Keratinocyte (primary cell): ENCODE measurements at regions not wholly inside any gene's neighbourhood (a gene's known extent, or its start where the extent isn't known, plus 50 kb on each side); places are given as distances from the start of the nearest gene placed in this dataset.

Experiments
- DNase-seq: peaks from one replicate; pipeline ENCODE4 v3.0.0-alpha.2; 2011; ENCODE audit warnings: low read depth, missing footprints, low spot score
- FAIRE-seq: peaks from 2 replicates; lab custom pipeline; 2011; peaks lifted over from hg19 to GRCh38; lab: Jason Lieb, UNC
- H2AFZ ChIP-seq: 2 replicates; pipeline ENCODE4 v1.6.0; 2012; ENCODE audit warnings: low read length, control low read depth, inconsistent platforms; ENCODE audit not compliant: control insufficient read depth
- H3K27ac ChIP-seq: 2 replicates; pipeline ENCODE4 v1.5.1; 2011; ENCODE audit warnings: low read length; ENCODE audit not compliant: control insufficient read depth, insufficient read depth
- H3K27me3 ChIP-seq: 3 replicates; pipeline ENCODE4 v1.6.0; 2011; ENCODE audit warnings: low read length; ENCODE audit not compliant: control insufficient read depth, insufficient read depth; ENCODE audit errors: extremely low read depth
- H3K36me3 ChIP-seq, 2 experiments: 2 replicates in 1 of 2; 3 replicates in 1 of 2; pipeline ENCODE4 v1.5.1; 2011; ENCODE audit warnings: low read length in 2 of 2, mild to moderate bottlenecking in 1 of 2; ENCODE audit not compliant: control insufficient read depth in 2 of 2, insufficient read depth in 2 of 2; ENCODE audit errors: extremely low read depth in 1 of 2
- H3K4me1 ChIP-seq: 3 replicates; pipeline ENCODE4 v1.5.1; 2011; ENCODE audit warnings: low read length; ENCODE audit not compliant: control insufficient read depth, insufficient read depth; ENCODE audit errors: extremely low read depth
- H3K4me2 ChIP-seq: 3 replicates; pipeline ENCODE4 v1.6.0; 2011; ENCODE audit warnings: low read depth, low read length; ENCODE audit not compliant: control insufficient read depth, insufficient read depth; ENCODE audit errors: extremely low read depth
- H3K4me3 ChIP-seq, 3 experiments: fragments of 200-600 bp in 1 of 3; sonication (generic) in 1 of 3; 2 replicates in 2 of 3; 3 replicates in 1 of 3; pipeline ENCODE4 v1.5.1; 2011 to 2016; ENCODE audit warnings: low read length in 3 of 3, mild to moderate bottlenecking in 3 of 3, control low read depth in 2 of 3, inconsistent platforms in 1 of 3, low read depth in 1 of 3, mixed read lengths in 1 of 3, mixed run types in 1 of 3, moderate library complexity in 1 of 3; ENCODE audit not compliant: control insufficient read depth in 2 of 3, insufficient read depth in 2 of 3; ENCODE audit errors: extremely low read depth in 1 of 3
- H3K79me2 ChIP-seq: 2 replicates; pipeline ENCODE4 v1.6.0; 2012; ENCODE audit warnings: low read length; ENCODE audit not compliant: control insufficient read depth, insufficient read depth
- H3K9ac ChIP-seq: 3 replicates; pipeline ENCODE4 v1.6.0; 2011; ENCODE audit warnings: low read length; ENCODE audit not compliant: control insufficient read depth, insufficient read depth; ENCODE audit errors: extremely low read depth
- H3K9me1 ChIP-seq: 3 replicates; pipeline ENCODE4 v1.6.0; 2011; ENCODE audit warnings: low read length; ENCODE audit not compliant: control insufficient read depth, insufficient read depth; ENCODE audit errors: extremely low read depth
- H3K9me3 ChIP-seq: 2 replicates; pipeline ENCODE4 v1.5.1; 2012; ENCODE audit warnings: low read depth, low read length; ENCODE audit not compliant: control insufficient read depth
- H4K20me1 ChIP-seq: 3 replicates; pipeline ENCODE4 v1.6.0; 2011; ENCODE audit warnings: low read length; ENCODE audit not compliant: control insufficient read depth, insufficient read depth; ENCODE audit errors: extremely low read depth
- EZH2 ChIP-seq: IDR thresholded peaks from one replicate; pipeline ENCODE4 v1.6.1; 2012; ENCODE audit warnings: inconsistent platforms, mild to moderate bottlenecking, low read length, moderate library complexity
- dilution Hi-C: fragments of 300-500 bp; cut with MboI; formaldehyde crosslinking; loops from one replicate; pipeline ENCODE4 v1.7.0; 2020; ENCODE audit warnings: low sequenced_read_pairs; ENCODE audit not compliant: extremely low pct_ligation_motif_present
- TF ChIP-seq, protein P1 (sequence below), 3 experiments: IDR thresholded peaks in 1 of 3; conservative IDR thresholded peaks in 1 of 3; optimal IDR thresholded peaks in 1 of 3; 2 replicates in 2 of 3; 3 replicates in 1 of 3; pipeline versions ENCODE3 to v1.5.1; 2011; ENCODE audit warnings: low read length in 3 of 3, mild to moderate bottlenecking in 3 of 3, moderate library complexity in 2 of 3, control low read depth in 1 of 3, inconsistent platforms in 1 of 3; ENCODE audit not compliant: insufficient read depth in 2 of 3; ENCODE audit errors: extremely low read depth in 1 of 3

GRCh38 chr11:42074306-42074705 lies 614.9 kb upstream of the LRRC4C start:
- DNase-seq (no peak), FAIRE-seq (no peak)
- Histone ChIP-seq H4K20me1 (no peaks in the 10 kb centered on the region), H3K4me2 (no peak overlapping the region), H3K36me3 (no peaks in the 10 kb centered on the region), H3K4me1 (no peaks in the 10 kb centered on the region), H3K9ac (no peak overlapping the region), H2AFZ (no peak overlapping the region), H3K9me3 (no peaks in the 10 kb centered on the region), H3K79me2 (no peaks in the 10 kb centered on the region), H3K27me3 (no peaks in the 10 kb centered on the region), H3K9me1 (no peaks in the 10 kb centered on the region), H3K27ac (no peak overlapping the region), H3K4me3 (no peak overlapping the region)
- TF ChIP-seq, protein P1, sequence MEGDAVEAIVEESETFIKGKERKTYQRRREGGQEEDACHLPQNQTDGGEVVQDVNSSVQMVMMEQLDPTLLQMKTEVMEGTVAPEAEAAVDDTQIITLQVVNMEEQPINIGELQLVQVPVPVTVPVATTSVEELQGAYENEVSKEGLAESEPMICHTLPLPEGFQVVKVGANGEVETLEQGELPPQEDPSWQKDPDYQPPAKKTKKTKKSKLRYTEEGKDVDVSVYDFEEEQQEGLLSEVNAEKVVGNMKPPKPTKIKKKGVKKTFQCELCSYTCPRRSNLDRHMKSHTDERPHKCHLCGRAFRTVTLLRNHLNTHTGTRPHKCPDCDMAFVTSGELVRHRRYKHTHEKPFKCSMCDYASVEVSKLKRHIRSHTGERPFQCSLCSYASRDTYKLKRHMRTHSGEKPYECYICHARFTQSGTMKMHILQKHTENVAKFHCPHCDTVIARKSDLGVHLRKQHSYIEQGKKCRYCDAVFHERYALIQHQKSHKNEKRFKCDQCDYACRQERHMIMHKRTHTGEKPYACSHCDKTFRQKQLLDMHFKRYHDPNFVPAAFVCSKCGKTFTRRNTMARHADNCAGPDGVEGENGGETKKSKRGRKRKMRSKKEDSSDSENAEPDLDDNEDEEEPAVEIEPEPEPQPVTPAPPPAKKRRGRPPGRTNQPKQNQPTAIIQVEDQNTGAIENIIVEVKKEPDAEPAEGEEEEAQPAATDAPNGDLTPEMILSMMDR (optimal IDR thresholded peaks at IDR 0.05 in 1 of 3, IDR thresholded peaks at IDR 0.05 in 1 of 3, conservative IDR thresholded peaks at IDR 0.05 in 1 of 3; ENCODE audit: extremely low read depth in 1 of 3, insufficient read depth in 2 of 3, low read length in 3 of 3): no peak
- TF ChIP-seq EZH2: no peak
- dilution Hi-C loops: no loop called here

- H4K20me1 ChIP-seq: no peaks in the 10 kb centered on the region
- dilution Hi-C loops: no loop called here
- H3K4me1 ChIP-seq: no peaks in the 10 kb centered on the region
- H3K4me3 ChIP-seq: no peak overlapping the region
- H3K9ac ChIP-seq: no peak overlapping the region
- DNase-seq (no peak), FAIRE-seq (no peak)
- H3K36me3 ChIP-seq: no peaks in the 10 kb centered on the region
- H3K79me2 ChIP-seq: no peaks in the 10 kb centered on the region
- H3K9me1 ChIP-seq: no peaks in the 10 kb centered on the region
- no peak overlapping the region for H3K27ac ChIP-seq
- no peak overlapping the region for H2AFZ ChIP-seq
- no peaks in the 10 kb centered on the region for H3K27me3 ChIP-seq
- no peak for TF ChIP-seq EZH2
- TF ChIP-seq, protein P1 (optimal IDR thresholded peaks at IDR 0.05 in 1 of 3, IDR thresholded peaks at IDR 0.05 in 1 of 3, conservative IDR thresholded peaks at IDR 0.05 in 1 of 3; ENCODE audit: extremely low read depth in 1 of 3, insufficient read depth in 2 of 3, low read length in 3 of 3): no peak
- no peaks in the 10 kb centered on the region for H3K9me3 ChIP-seq
- H3K4me2 ChIP-seq: no peak overlapping the region
Measured at GRCh38 chr11:42075180-42075579, 615.7 kb upstream of the LRRC4C start.
